HCEC 1CT (cell line): ENCODE measurements at regions not wholly inside any gene's neighbourhood (a gene's known extent, or its start where the extent isn't known, plus 50 kb on each side); places are given as distances from the start of the nearest gene placed in this dataset.
"Not testable (repeated sequence)": the region's sequence is repeated elsewhere in the genome, so short reads cannot be mapped to it uniquely, and the experiment has no call there.

ENCODE experiments used
- DNase-seq: peaks from one replicate; pipeline ENCODE4 v3.0.0-alpha.2; 2017

DNA sequence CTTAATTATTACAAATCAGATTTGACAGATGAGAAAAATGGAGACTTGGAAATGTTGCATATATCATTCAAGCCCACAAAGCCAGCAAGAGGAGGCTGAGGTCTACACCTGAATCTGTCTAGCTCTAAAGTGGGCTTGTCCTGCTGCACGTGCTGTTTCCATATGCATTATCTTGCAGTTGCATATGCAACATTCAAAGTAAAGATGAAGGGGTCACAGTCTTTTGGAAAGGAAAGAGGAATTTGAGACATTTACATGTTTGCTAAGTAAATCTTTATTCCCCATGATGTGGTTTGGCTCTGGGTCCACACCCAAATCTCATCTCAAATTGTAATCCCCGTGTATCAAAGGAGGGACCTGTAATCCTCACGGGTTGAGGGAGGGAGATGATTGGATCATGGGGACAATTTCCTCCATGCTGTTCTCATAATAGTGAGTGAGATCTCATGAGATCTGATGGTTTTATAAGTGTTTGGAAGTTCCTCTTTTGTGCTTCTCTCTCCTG lies 98.3 kb downstream of the BACH1 start:
- DNase-seq: no peak

DNA sequence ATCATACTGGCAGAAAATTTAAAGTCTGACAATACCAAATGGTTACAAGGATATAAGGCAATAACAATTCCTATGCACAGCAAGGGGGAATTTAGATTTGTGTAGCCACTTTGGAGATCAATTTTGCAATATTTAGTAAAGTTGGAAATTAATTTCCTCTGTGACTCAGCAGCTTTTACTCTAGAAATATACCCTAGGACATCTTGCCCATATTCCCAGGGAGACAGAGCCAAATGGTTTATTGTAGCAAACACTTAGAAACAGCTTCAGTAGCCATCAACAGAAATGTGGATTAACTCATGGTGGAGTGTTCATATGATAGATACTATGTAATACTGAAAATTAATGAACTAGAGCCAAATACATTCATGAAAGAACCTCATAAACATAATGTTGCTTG lies 104.6 kb downstream of the BACH1 start:
- no peak for DNase-seq

DNA sequence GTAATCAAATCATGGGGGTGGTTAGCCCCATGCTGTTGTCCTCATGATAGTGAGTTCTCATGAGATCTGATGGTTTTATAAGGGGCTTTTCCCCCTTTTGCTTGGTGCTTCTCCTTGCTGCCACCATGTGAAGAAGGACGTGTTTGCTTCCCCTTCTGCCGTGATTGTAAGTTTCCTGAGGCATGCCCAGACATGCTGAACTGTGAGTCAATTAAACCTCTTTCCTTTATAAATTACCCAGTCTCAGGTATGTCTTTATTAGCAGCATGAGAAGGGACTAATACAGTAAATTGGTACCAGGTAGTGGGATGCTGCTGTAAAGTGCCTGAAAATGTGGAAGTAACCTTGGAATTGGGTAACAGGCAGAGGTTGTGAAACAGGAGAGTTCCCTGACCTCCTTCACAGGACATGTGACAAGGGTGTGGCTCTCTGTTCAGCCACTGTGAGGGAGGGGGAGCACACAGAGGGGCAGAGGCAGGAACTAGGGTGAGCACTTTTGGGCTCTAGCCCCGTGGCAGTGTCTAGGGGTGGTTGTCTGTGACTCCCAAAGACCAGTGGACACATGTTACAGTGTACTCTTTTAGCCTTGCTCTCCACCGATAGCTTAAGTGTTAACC lies 105.3 kb downstream of the BACH1 start:
- no peak for DNase-seq

DNA sequence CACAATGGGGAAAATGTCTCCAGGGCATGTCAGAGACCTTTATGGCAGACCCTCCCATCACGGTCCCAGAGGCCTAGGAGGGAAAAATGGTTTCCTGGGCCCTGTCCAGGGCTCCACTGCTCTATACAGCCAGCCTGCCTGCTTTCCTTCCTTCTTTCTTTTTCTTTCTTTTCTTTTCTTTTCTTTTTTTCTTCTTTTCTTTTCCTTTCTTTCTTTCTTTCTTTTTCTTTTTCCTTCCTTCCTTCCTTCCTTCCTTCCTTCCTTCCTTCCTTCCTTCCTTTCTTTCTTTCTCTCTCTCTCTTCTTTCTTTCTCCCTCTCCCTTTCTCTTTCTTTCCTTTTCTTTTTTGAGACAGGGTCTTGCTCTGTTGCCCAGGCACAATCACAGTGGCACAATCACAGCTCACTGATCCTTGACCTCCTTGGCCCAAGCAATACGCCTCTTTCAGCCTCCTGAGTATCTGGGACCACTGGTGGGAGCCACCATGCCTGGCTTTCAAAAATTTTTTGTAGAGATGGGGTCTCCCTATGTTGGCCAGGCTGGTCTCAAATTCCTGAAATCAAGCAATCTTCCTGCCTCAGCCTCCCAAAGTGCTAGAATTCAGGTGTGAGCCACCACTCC lies 106.9 kb downstream of the BACH1 start:
- DNase-seq: no peak

DNA sequence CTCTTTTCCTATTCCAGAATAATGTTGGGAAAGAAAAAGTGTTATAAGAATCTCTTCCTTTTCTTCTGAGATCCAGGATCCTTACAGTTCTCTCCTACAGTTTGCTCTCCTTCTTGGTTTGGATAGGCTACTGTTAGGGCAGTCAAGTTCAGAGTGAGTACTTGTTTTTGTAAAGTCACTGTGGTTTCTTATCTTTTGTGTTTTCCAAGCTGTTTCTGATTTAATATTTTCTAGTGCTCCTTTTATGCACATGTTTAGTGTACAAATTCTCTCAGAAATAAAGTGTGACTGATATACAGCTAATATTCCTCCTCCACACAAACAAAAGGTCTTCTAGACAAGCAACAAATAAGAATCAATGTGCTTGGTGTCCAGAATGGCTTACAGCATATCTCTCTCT lies 107.7 kb downstream of the BACH1 start:
- DNase-seq: no peak

DNA sequence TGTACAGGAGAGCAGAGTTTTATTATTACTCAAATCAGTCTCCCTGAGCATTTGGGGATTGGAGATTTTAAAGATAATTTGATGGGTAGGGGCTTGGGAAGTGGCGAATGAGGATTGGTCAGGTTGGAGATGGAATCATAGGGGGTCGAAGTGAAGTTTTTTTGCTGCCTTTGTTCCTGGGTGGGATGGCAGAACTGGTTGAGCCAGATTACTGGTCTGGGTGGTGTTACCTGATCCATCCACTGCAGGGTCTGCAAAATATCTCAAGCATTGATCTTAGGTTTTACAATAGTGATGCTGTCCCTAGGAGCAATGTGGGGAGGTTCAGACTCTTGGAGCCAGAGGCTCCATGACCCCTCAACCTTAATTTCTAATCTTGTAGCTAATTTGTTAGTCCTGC lies 108.8 kb downstream of the BACH1 start:
- no peak for DNase-seq

DNA sequence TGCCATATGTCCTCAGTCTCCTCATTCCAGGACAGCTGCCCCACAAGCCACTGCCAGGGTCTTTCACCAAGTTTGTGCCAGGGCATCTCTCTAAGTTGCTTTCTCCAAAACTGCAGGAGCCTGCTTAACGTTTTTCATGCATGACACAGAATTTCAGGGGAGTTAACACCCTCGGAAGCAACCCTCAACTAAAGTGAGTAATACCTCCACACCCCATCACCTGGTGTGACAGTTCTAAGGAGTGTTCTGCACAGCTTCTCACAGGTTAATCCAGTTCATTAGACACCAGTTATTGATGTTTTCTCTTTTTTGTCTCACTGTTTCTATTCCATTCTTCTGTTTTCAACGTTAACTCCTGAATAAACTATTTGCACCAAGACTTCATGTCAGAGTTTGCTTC lies 115.0 kb downstream of the BACH1 start:
- DNase-seq: no peak

DNA sequence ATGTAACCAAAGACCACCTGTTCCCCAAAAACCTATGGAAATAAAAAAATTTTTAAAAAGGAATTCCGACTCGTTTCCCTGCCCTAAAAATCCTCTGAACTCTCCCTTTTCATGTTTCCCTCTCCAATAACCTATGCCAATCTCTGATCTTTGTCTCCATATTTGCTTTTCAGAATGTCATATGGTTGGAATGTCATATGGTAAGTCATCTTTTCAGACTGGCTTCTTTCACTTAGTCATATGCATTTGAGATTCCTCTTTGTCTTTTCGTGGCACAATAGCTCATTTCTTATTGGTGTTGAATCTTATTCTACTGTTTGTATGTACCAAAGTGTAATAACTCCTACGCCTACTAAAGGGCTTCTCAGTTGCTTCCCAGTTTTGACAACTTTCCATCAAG lies 117.5 kb downstream of the BACH1 start:
- no peak for DNase-seq

DNA sequence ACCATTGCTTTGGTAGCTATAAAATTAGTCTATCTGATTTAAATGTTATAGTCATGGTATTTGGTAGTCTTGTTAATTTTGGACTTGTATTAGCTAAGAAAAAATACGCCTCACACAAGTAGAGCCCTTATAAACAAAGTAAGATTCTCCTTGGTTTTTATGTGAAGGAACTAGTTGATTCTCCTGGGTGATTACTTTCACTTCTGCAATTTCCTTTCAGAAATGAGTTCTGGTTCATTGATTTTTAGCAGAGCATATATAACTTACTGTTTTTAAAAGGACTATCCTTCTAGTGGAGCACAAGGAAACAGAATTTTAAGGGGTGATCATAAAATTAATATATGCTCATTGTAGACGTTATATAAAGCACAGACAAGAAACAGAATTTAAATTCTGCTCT lies 120.1 kb downstream of the BACH1 start:
- DNase-seq: no peak

DNA sequence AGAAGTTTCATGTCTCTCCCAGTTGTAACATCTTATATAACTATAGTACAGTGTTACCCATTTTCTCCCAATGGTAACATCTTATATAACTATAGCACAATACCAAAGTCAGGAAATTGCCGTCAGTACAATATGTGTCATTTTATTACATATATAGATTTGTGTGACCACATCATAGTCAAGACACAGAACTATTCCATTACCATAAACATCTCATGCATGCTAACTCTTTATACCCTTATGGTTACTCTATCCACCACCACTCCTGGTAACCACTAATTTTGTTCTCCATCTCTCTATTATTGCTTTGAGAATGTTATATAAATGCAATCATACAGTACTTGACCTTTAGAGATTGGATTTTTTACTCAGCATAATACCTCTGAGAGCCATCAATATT lies 120.7 kb downstream of the BACH1 start:
- no peak for DNase-seq

DNA sequence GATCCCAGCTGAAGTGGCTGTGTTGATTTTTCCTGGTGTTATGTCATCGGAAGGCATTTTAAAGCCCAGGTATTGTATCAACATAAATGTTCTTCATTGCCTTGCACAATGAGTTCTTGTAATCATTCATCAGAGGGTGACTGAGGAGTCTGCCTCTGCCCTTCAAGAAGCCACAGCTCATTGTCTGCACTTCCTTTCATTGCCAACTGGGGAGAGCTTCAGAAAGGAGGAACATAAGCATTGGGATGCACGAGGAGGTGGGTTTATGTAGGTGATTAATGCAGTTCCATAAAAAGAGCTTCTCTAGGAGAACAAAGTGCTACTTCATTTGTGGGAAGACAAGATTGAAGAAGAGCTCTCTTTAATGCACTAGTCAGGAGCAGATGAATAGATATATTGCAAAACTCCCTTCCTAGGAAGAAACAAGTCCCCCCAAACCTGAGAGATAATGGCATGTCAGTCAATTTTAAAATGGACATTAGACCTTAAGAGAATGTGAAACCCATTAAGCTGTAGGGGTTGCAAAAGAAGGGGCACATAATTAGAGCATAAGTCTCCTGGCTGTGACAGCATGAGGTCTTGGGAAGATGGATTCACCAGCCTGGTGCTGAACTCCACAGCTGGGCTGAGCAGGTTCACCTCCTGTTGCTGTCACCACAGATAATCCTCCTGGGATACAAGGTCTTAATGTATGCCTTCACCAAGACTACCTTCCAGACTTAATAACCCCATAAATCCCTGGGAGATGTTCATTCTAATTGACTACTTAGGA lies 124.6 kb downstream of the BACH1 start:
- no peak for DNase-seq

DNA sequence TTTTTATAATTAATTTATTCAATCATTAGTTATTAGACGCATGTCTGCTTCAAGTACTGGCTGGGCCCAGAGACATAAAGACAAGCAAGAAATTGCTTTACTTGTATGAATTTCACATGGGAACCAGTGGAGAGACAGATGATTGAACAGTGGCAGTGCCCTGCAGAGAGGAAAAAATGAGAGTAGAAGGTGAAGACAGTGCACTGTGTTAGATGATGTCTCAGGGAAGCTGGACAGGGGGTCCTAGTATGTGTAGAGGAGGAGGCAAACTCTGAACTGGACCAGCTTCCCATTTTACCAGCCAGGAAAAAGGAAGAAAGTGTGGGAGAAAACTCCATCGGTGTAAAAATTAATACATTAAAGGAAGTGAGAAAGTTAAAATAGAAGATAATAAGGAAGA lies 126.0 kb downstream of the BACH1 start:
- no peak for DNase-seq

DNA sequence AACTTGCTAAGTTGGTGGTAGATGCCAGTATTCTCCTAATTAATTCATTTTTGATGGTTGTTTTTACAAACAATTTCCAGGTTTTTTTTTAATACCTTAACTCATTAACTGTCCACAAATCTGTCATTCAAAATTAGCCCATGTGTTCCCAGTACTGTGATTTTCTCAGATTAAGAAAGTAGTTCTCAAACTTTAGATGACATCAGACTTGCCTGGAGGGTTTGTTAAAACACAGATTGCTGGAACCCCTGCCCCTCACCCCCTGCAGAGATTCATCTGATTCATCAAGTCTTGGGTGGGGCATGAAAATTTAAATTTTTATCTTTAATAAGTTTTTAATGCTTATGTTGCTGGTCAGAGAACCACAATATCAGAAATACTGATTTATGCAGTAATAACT lies 130.5 kb downstream of the BACH1 start:
- no peak for DNase-seq

DNA sequence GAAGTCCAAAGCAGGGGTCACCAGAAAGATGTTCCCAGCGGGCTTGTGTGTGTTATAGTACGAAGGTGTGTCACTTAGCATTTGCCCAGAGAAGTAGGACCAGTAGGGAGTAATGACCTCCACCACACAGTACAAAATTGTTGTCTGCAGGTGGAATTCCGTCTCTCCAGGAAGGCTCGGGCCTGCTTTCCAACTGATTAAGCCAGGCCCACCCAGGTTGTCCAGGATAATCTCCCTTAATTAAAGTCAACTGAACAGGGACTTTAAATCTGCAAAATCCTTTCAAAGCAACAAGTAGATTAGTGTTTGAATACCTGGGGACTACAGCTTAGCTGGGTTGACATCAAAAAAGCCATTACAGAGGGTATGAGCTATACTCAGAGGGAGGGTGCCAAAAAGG lies 131.3 kb downstream of the BACH1 start:
- DNase-seq: no peak

DNA sequence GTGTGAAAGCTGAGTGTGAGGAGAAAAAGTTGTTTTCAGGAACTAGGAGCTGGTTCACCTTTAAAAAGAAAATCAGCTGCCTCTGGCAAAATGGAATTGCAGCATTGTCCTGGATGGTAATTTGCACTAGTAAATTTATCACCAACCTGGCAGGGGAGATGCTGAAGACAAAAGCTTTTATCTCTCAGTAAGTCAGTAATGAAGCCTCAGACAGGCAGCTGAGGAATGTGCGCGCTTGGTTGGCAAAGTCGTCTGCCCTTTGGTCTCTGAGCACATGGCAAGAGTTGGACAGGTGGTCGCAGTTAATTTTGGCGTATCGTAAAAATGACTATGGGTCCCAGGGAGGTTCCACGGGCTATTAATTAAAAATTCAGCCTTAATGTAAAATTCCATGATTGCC lies 131.9 kb downstream of the BACH1 start:
- DNase-seq: no peak

DNA sequence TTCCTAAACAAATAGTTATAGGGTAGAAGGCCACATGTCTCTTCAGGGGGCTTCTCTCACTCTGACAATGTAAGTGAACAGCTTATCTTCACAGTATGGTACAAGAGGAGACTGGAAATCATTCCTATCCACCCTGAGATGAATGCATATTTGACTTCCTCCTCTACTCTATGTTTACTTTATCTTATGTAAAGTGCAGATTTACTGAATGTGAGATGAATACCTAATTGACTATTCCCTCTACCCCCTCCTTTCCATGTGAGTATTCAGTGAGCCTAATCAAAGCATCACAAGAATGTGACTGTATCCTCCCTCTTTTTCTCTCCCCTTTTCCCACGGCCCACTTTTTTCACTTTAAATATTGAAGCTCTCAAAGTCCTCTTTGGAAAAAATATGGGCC lies 132.5 kb downstream of the BACH1 start:
- DNase-seq: no peak

DNA sequence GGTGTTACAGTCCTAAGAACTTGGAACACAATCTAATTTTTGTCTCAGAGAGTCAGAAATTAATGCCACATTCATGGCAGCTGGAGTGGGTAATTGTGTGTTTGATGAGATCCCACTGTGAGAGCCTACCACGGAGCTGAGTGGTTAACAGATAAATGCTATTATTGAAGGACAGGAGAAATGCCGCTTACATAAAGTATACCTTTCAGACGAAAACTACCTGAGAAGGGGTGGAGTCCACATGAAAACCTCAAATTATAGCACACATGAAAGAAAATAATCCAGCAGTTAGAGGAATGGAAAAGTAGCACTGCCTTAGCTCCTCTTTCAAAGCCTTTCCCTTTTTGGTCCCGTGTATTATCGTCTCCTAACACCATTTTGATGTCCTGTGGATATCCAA lies 133.0 kb downstream of the BACH1 start:
- no peak for DNase-seq

DNA sequence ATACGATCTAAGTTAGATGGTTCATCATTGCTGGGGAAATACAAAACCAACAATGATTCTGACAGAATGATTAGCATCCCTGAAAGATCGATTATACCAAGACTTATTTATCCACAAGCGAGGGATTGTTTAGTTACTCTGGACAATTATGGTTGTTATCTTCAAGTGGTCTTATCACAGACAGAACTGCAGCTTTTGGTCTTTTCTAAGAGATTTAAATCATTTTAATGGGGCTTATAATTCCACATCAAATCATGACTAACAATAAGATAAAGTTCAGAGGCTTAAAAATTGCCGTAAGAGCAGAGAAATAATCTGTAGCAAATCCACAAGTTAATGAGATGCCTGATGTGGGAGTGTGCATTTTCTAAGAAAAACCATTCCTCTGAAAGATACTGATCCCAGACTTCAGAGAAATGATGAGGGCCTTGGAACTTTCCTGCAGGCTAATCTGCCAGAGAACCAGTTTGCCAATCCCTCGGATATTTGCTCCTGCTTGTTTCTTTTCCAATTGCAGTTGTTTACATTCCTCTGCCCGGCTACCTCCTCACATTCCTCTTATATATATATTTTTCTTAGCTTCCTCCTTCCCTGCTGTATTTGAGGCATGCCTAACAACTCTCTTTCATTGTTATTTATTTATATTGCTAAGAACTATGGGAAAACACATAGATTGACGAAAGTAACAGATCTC lies 134.8 kb downstream of the BACH1 start:
- peak; percentile 4 for DNase-seq

DNA sequence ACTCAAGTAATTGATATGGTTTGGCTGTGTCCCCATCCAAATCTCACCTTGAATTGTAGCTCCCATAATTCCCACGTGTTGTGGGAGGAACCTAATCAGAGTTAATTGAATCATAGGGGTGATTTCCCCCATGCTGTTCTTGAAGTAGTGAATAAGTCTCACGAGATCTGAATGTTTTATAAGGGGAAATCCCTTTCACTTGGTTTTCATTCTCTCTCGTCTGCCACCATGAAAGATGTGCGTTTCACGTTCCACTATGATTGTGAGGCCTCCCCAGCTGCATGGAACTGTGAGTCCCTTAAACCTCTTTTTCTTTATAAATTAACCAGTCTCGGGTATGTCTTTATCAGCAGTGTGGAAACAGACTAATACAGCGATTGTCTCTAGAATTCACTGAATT lies 135.4 kb downstream of the BACH1 start:
- no peak for DNase-seq

DNA sequence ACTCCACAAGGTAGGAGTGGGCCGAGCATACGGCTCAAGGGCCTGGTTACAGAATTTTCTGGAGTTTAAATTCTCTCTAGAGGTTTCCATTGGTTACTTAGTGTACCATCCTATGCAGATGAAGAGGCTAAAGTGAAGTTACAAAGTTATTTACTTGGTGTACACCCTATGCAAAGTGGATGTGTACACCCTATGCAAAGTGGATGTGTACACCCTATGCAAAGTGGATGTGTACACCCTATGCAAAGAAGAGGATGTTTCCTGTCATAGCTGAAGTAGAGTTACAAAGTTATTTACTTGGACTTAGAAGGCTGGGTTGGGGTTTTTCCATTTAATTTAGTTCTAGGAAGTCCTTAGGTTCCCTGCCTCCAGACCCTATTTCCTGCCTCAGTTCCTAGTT lies 136.3 kb downstream of the BACH1 start:
- DNase-seq: not testable (repeated sequence)

DNA sequence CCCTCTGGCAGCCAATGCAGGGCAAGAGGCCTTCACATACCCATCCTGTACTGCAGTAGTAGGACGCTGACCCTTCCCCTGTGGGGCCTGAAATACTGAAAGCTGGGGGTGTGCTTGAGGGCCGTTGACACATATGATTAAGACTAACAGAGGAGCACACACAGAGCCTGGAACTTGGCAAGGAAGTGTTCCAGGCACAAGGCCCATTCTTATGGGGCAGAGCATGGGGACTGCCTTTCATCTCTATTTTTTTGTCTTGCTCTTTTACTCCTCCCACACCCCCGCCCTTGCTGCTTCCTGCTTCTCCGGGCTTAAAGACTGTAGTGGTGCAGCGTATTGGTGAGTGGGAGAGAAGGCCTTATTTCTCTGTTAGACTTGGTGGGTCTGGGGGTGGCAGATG lies 137.4 kb downstream of the BACH1 start:
- no peak for DNase-seq

DNA sequence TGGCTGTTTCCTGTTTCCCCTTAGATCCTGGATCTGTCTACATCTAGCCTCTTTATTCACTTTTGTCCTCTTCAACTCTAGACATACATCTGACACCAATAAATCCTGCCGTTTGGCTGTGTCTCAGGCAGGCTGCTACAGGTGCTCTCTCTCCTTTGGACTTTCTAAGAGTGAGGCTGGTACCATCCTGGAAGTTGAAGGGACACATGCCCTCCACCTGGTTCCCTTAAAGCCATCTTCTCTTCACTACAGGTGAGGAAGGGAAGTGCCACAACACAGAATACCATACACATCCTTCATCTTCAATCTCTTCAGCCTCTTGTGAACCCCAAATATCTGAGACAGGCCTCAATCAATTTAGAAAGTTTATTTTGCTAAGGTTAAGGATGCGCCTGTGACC lies 137.9 kb downstream of the BACH1 start:
- no peak for DNase-seq

DNA sequence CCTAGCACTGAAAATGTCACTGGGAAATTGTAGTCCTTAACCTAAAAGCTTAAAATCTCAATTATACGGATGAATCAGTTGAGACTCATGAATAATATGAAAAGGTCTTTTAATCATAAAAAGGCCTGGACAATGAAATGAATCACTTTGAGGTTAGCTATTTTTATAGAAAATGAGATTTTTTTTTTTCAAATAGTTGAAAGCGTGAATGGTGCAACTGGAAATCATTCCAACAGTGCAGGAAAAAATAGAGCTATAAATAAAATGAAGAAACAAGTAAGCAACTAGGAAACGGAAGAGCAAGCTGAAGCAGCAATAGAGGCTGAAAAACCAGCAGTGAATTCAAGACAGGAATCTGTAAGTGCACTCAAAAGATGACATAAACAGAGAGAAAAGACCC lies 142.9 kb downstream of the BACH1 start:
- DNase-seq: no peak
